Hepatocyte (in vitro differentiated cells): ENCODE measurements at regions not wholly inside any gene's neighbourhood (a gene's known extent, or its start where the extent isn't known, plus 50 kb on each side); places are given as distances from the start of the nearest gene placed in this dataset.

Source experiments
- CTCF ChIP-seq: fragments of 200-600 bp; sonication (generic); IDR thresholded peaks from 2 replicates; pipeline ENCODE4 v1.5.1; 2016; ENCODE audit warnings: antibody characterized with exemption, mild to moderate bottlenecking; ENCODE audit not compliant: poor library complexity
- EZH2 ChIP-seq: fragments of 200-600 bp; sonication (generic); IDR thresholded peaks from 2 replicates; pipeline ENCODE4 v1.6.1; 2016; ENCODE audit warnings: antibody characterized with exemption, mild to moderate bottlenecking, borderline replicate concordance
- EZH2phosphoT487 ChIP-seq: fragments of 200-600 bp; sonication (generic); IDR thresholded peaks from one replicate; pipeline ENCODE4 v1.6.1; 2018; ENCODE audit warnings: antibody characterized with exemption, mild to moderate bottlenecking, low read depth, moderate library complexity; ENCODE audit not compliant: unreplicated experiment, severe bottlenecking

- TF ChIP-seq CTCF (no peak), EZH2phosphoT487 (no peak), EZH2 (no peak)
These were observed 373.9 kb downstream of the TSN start for GRCh38 chr2:122129399-122129798.
